IMR-90 (cell line): ENCODE measurements at regions not wholly inside any gene's neighbourhood (a gene's known extent, or its start where the extent isn't known, plus 50 kb on each side); places are given as distances from the start of the nearest gene placed in this dataset.

ENCODE experiments used
- ATAC-seq: fragments of 200-7000 bp; cut with Tn5 transposase; 2 replicates; pipeline ENCODE4 v1.9.1; 2020; ENCODE audit warnings: low read depth, mild to moderate bottlenecking, moderate library complexity
- BruUV-seq: library from RNA; stranded (reverse); fragments of 400-500 nt; replicated peaks from 2 replicates; lab custom pipeline; 2021; lab: Mats Ljungman, UMichigan
- CTCF ChIA-PET: fragments of 300-600 bp; formaldehyde crosslinking; extraction: SDS; loops from one replicate; lab custom pipeline; 2021; ENCODE audit warnings: antibody characterized with exemption; lab: Yijun Ruan, JAX
- POLR2A ChIA-PET: fragments of 300-600 bp; sonication (Branson Sonifier 250); formaldehyde crosslinking; loops from one replicate; lab custom pipeline; 2022; ENCODE audit warnings: antibody characterized with exemption; ENCODE audit not compliant: unreplicated experiment; lab: Charles Lee
- DNase-seq: peaks from one replicate; pipeline ENCODE4 v3.0.0; 2013
- H2AFZ ChIP-seq: replicated peaks from 2 replicates; pipeline ENCODE3; 2013; ENCODE audit warnings: low read length, mild to moderate bottlenecking; ENCODE audit not compliant: poor library complexity
- H2AK5ac ChIP-seq: 2 replicates; pipeline ENCODE4 v1.6.1; 2013; ENCODE audit warnings: low read depth, low read length, inconsistent platforms
- H2AK9ac ChIP-seq: replicated peaks from 2 replicates; pipeline ENCODE3; 2013; ENCODE audit warnings: mild to moderate bottlenecking, low read depth, low read length, moderate library complexity; ENCODE audit not compliant: poor library complexity
- H2BK120ac ChIP-seq: 2 replicates; pipeline ENCODE4 v1.6.1; 2013; ENCODE audit warnings: low read depth, low read length, inconsistent platforms
- H2BK15ac ChIP-seq: 3 replicates; pipeline ENCODE4 v1.6.1; 2013; ENCODE audit warnings: low read depth, low read length, inconsistent platforms
- H2BK20ac ChIP-seq: 2 replicates; pipeline ENCODE4 v1.6.1; 2013; ENCODE audit warnings: low read depth, mild to moderate bottlenecking, inconsistent platforms, low read length, moderate library complexity
- H2BK5ac ChIP-seq: 2 replicates; pipeline ENCODE4 v1.6.1; 2013; ENCODE audit warnings: mild to moderate bottlenecking, low read depth, low read length, inconsistent platforms; ENCODE audit not compliant: poor library complexity, severe bottlenecking
- H3K14ac ChIP-seq: replicated peaks from 2 replicates; pipeline ENCODE4 v1.6.1; 2013; ENCODE audit warnings: low read depth, low read length, inconsistent platforms
- H3K18ac ChIP-seq: 2 replicates; pipeline ENCODE4 v1.6.1; 2013; ENCODE audit warnings: low read depth, low read length, control low read depth
- H3K23ac ChIP-seq: 2 replicates; pipeline ENCODE4 v1.6.1; 2013; ENCODE audit warnings: low read depth, low read length, inconsistent platforms
- H3K27ac ChIP-seq: 2 replicates; pipeline ENCODE4 v1.5.1; 2013; ENCODE audit warnings: mild to moderate bottlenecking, control low read depth, low read length; ENCODE audit not compliant: insufficient read depth
- H3K27me3 ChIP-seq: 2 replicates; pipeline ENCODE4 v1.6.1; 2013; ENCODE audit warnings: low read length; ENCODE audit not compliant: control insufficient read depth, insufficient read depth
- H3K36me3 ChIP-seq: 2 replicates; pipeline ENCODE4 v1.6.1; 2013; ENCODE audit warnings: low read length, mixed read lengths; ENCODE audit not compliant: control insufficient read depth, insufficient read depth
- H3K4ac ChIP-seq: 2 replicates; pipeline ENCODE4 v1.6.1; 2013; ENCODE audit warnings: low read depth, low read length, inconsistent platforms
- H3K4me1 ChIP-seq: 2 replicates; pipeline ENCODE4 v1.6.1; 2013; ENCODE audit warnings: low read length, mixed read lengths; ENCODE audit not compliant: control insufficient read depth, insufficient read depth
- H3K4me2 ChIP-seq: 2 replicates; pipeline ENCODE4 v1.6.1; 2013; ENCODE audit warnings: low read depth, mild to moderate bottlenecking, control low read depth, low read length, moderate library complexity
- H3K4me3 ChIP-seq: 2 replicates; pipeline ENCODE4 v1.5.1; 2013; ENCODE audit warnings: low read depth, mild to moderate bottlenecking, control low read depth, low read length, moderate library complexity; ENCODE audit not compliant: insufficient read depth
- H3K56ac ChIP-seq: 2 replicates; pipeline ENCODE4 v1.6.1; 2013; ENCODE audit warnings: low read length, inconsistent platforms; ENCODE audit not compliant: insufficient read depth; ENCODE audit errors: extremely low read depth
- H3K79me1 ChIP-seq, 2 experiments: 2 replicates each; pipeline ENCODE4 v1.6.1; 2013; ENCODE audit warnings: low read length in 2 of 2, inconsistent platforms in 1 of 2, low read depth in 1 of 2
- H3K9ac ChIP-seq: 2 replicates; pipeline ENCODE4 v1.6.1; 2013; ENCODE audit warnings: low read depth, low read length, control low read depth
- H3K9me1 ChIP-seq: 2 replicates; pipeline ENCODE4 v1.6.1; 2013; ENCODE audit warnings: low read length, inconsistent platforms; ENCODE audit not compliant: insufficient read depth
- H3K9me3 ChIP-seq: 2 replicates; pipeline ENCODE4 v1.6.1; 2013; ENCODE audit warnings: low read length; ENCODE audit not compliant: control insufficient read depth, insufficient read depth
- H4K20me1 ChIP-seq: 2 replicates; pipeline ENCODE4 v1.6.1; 2013; ENCODE audit warnings: low read length, inconsistent platforms; ENCODE audit not compliant: insufficient read depth
- H4K5ac ChIP-seq: 2 replicates; pipeline ENCODE4 v1.6.1; 2013; ENCODE audit warnings: mild to moderate bottlenecking, low read depth, low read length, control low read depth
- H4K8ac ChIP-seq, 2 experiments: 2 replicates each; pipeline ENCODE4 v1.6.1; 2013; ENCODE audit warnings: low read depth in 2 of 2, low read length in 2 of 2, control low read depth in 1 of 2, inconsistent platforms in 1 of 2
- H4K91ac ChIP-seq: 2 replicates; pipeline ENCODE4 v1.6.1; 2013; ENCODE audit warnings: low read depth, low read length, inconsistent platforms; ENCODE audit not compliant: insufficient read depth
- BHLHE40 ChIP-seq: fragments of 150-350 bp; IDR thresholded peaks from 2 replicates; pipeline ENCODE4 v1.6.1; 2016; ENCODE audit warnings: mild to moderate bottlenecking, low read depth, low read length
- CEBPB ChIP-seq: IDR thresholded peaks from 2 replicates; pipeline ENCODE4 v1.6.1; 2012; ENCODE audit warnings: low read depth, low read length, improper control_type of control experiment
- CHD1 ChIP-seq: IDR thresholded peaks from 2 replicates; pipeline ENCODE4 v1.6.1; 2012; ENCODE audit warnings: low read depth, low read length, improper control_type of control experiment
- FOS ChIP-seq: fragments of 150-350 bp; IDR thresholded peaks from 2 replicates; pipeline ENCODE4 v1.6.1; 2016; ENCODE audit warnings: low read depth, low read length
- MAFK ChIP-seq: IDR thresholded peaks from 2 replicates; pipeline ENCODE4 v1.6.1; 2012; ENCODE audit warnings: low read depth, low read length, improper control_type of control experiment
- MAZ ChIP-seq: IDR thresholded peaks from 2 replicates; pipeline ENCODE4 v1.6.1; 2012; ENCODE audit warnings: low read depth, mild to moderate bottlenecking, low read length, improper control_type of control experiment, moderate library complexity, borderline replicate concordance
- MXI1 ChIP-seq: IDR thresholded peaks from 2 replicates; pipeline ENCODE4 v1.6.1; 2012; ENCODE audit warnings: low read depth, mild to moderate bottlenecking, low read length, moderate library complexity, borderline replicate concordance
- NFE2L2 ChIP-seq: fragments of 150-350 bp; IDR thresholded peaks from 2 replicates; pipeline ENCODE4 v1.6.1; 2016; ENCODE audit warnings: low read depth, mild to moderate bottlenecking, low read length
- POLR2A ChIP-seq: IDR thresholded peaks from 2 replicates; pipeline ENCODE4 v1.6.1; 2012; ENCODE audit warnings: mild to moderate bottlenecking, low read depth, low read length
- RAD21 ChIP-seq: IDR thresholded peaks from 2 replicates; pipeline ENCODE4 v1.6.1; 2012; ENCODE audit warnings: low read length, improper control_type of control experiment
- RCOR1 ChIP-seq: IDR thresholded peaks from 2 replicates; pipeline ENCODE4 v1.6.1; 2012; ENCODE audit warnings: mild to moderate bottlenecking, low read length, improper control_type of control experiment; ENCODE audit not compliant: insufficient replicate concordance
- RFX5 ChIP-seq: IDR thresholded peaks from 2 replicates; pipeline ENCODE4 v1.8.0; 2012; ENCODE audit warnings: low read depth, mild to moderate bottlenecking, low read length, moderate library complexity
- SMC3 ChIP-seq: fragments of 150-350 bp; IDR thresholded peaks from 2 replicates; pipeline ENCODE4 v1.6.1; 2016; ENCODE audit warnings: low read depth, mild to moderate bottlenecking, antibody characterized with exemption, low read length, moderate library complexity
- USF2 ChIP-seq: fragments of 150-350 bp; IDR thresholded peaks from 2 replicates; pipeline ENCODE4 v1.6.1; 2017; ENCODE audit warnings: mild to moderate bottlenecking, antibody characterized with exemption, low read length, low read depth
- dilution Hi-C: fragments of 300-500 bp; cut with HindIII; formaldehyde crosslinking; loops from one replicate; pipeline ENCODE4 v1.14.3; 2018; ENCODE audit warnings: low sequenced_read_pairs; ENCODE audit not compliant: unreplicated experiment
- in situ Hi-C: fragments of 300-500 bp; cut with MboI; formaldehyde crosslinking; loops from 3 replicates; pipeline ENCODE4 v1.14.3; 2019; ENCODE audit warnings: low sequenced_read_pairs, inconsistent platforms, mixed read lengths
- intact Hi-C: fragments of 100-400 bp; cut with micrococcal nuclease; formaldehyde crosslinking; loops from 2 replicates; pipeline ENCODE4 v1.10.0; 2022
- TF ChIP-seq, protein P1 (sequence below): conservative IDR thresholded peaks from 2 replicates; pipeline ENCODE4 v1.5.1; 2012; ENCODE audit warnings: mild to moderate bottlenecking, low read depth, low read length, improper control_type of control experiment
- TF ChIP-seq, protein P2 (sequence below): fragments of 150-350 bp; IDR thresholded peaks from 2 replicates; pipeline ENCODE4 v1.6.1; 2016; ENCODE audit warnings: low read depth, mild to moderate bottlenecking, low read length, moderate library complexity, borderline replicate concordance

- Histone ChIP-seq H3K27me3 (no peaks in the 10 kb centered on the region), H2AFZ (no peak overlapping the region), H2AK9ac (no peak overlapping the region), H4K20me1 (no peaks in the 10 kb centered on the region), H3K18ac (no peak overlapping the region), H3K79me1 (no peaks in the 10 kb centered on the region), H2BK120ac (no peak overlapping the region), H4K5ac (no peak overlapping the region), H3K9me1 (peaks cover 4% of the 10 kb centered on the region), H3K23ac (no peak overlapping the region), H3K4me1 (peaks cover 5% of the 10 kb centered on the region; the same call in 1 of the 2 replicates), H4K8ac (no peak overlapping the region), H3K56ac (no peak overlapping the region), H2BK15ac (no peak overlapping the region), H3K4me2 (no peak overlapping the region), H3K4ac (no peak overlapping the region), H2AK5ac (no peak overlapping the region), H2BK20ac (no peak overlapping the region), H3K27ac (no peak overlapping the region), H2BK5ac (no peak overlapping the region), H3K36me3 (no peaks in the 10 kb centered on the region), H3K9ac (no peak overlapping the region), H3K4me3 (no peak overlapping the region), H4K91ac (no peak overlapping the region), H3K9me3 (no peaks in the 10 kb centered on the region), H3K14ac (no peak overlapping the region)
- in situ Hi-C loops, result no loop called here
- DNase-seq, result no peak
- dilution Hi-C loops, result no loop called here
- CTCF ChIA-PET, result interaction anchor here (0.8 kb wide), 1 partner anchor 8 kb away, joined by 4 read pairs; no protein-coding TSS in a partner anchor
- TF ChIP-seq, protein P1, sequence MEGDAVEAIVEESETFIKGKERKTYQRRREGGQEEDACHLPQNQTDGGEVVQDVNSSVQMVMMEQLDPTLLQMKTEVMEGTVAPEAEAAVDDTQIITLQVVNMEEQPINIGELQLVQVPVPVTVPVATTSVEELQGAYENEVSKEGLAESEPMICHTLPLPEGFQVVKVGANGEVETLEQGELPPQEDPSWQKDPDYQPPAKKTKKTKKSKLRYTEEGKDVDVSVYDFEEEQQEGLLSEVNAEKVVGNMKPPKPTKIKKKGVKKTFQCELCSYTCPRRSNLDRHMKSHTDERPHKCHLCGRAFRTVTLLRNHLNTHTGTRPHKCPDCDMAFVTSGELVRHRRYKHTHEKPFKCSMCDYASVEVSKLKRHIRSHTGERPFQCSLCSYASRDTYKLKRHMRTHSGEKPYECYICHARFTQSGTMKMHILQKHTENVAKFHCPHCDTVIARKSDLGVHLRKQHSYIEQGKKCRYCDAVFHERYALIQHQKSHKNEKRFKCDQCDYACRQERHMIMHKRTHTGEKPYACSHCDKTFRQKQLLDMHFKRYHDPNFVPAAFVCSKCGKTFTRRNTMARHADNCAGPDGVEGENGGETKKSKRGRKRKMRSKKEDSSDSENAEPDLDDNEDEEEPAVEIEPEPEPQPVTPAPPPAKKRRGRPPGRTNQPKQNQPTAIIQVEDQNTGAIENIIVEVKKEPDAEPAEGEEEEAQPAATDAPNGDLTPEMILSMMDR, result no peak
- TF ChIP-seq MAFK, result no peak
- TF ChIP-seq SMC3, result no peak
- no peak for TF ChIP-seq CHD1
- TF ChIP-seq, protein P2, sequence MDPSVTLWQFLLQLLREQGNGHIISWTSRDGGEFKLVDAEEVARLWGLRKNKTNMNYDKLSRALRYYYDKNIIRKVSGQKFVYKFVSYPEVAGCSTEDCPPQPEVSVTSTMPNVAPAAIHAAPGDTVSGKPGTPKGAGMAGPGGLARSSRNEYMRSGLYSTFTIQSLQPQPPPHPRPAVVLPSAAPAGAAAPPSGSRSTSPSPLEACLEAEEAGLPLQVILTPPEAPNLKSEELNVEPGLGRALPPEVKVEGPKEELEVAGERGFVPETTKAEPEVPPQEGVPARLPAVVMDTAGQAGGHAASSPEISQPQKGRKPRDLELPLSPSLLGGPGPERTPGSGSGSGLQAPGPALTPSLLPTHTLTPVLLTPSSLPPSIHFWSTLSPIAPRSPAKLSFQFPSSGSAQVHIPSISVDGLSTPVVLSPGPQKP, result no peak
- TF ChIP-seq USF2, result no peak
- no peak for TF ChIP-seq POLR2A
- TF ChIP-seq RCOR1, result no peak
- TF ChIP-seq MAZ, result no peak
- TF ChIP-seq MXI1, result no peak
- TF ChIP-seq NFE2L2, result no peak
- TF ChIP-seq RFX5, result no peak
- no peak for TF ChIP-seq BHLHE40
- TF ChIP-seq RAD21, result no peak
- no peak for TF ChIP-seq FOS
- TF ChIP-seq CEBPB, result no peak
- no TSS peak for BruUV-seq
- no peak for ATAC-seq
- intact Hi-C loops, result no loop called here
- POLR2A ChIA-PET, result no interaction called here
These were observed 207.7 kb upstream of the DDHD1 start for GRCh38 chr14:53360829-53361228.
